Renal pelvis (tissue), 1 donor: ENCODE measurements at regions not wholly inside any gene's neighbourhood (a gene's known extent, or its start where the extent isn't known, plus 50 kb on each side); places are given as distances from the start of the nearest gene placed in this dataset.
"Not testable (repeated sequence)": the region's sequence is repeated elsewhere in the genome, so short reads cannot be mapped to it uniquely, and the experiment has no call there.

Experiments used
- DNase-seq: peaks from one replicate; pipeline ENCODE4 v3.0.0-alpha.2; 2013

DNA sequence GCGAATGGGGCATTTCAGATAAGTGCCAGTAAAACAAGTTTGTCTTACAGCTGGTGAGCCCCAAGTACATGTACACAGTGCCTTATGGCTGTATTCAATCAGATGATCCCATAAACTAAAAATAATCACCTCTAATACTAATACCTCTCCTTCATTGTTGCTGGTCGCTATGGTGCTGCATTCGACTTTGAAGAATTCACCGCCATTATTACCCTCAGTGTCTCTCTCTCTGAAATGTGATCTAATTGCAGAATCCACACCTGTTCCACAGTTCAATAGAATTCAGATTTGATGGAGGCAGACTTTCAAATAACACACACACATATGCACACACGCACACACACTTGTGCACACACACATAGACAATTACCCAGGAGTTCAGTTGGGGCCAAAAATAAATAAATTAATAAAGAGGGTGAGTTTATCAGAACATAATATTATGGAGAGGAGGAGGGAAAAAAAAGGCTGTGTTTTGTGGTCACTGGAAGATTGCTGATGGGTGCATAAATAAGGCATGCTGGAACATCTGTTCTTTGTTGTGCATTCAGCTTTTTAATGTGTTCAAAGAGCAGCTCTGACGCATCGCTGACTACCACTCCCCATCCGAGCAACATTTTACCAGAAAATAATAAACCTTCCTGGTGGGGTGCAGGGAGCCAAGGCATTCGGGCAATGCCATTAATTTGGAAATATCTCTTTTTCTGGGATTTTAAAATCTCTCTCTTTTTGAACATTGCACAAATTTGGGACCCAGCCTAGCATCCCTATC is 235.7 kb downstream of the SATB1 start:
- peak; percentile 11 for DNase-seq

DNA sequence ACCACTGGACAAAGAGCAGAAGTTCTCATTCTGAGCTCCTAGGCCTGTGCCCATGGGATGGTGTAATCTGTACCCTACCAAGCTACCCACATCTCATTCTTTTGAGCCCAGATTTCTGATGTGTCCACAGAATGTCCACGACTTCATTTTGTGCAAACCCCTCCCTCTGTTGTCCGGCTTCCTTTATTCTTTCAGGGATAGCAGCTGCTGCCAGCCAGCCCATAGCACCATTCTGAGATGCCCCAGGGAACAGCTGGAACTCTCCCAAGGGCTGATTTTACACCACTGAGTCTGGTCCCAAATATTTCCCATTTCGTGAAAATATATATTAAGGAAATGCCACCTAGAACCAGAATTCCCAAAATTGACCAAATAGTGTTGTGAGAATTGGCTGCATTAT is 236.6 kb downstream of the SATB1 start:
- DNase-seq, result no peak

DNA sequence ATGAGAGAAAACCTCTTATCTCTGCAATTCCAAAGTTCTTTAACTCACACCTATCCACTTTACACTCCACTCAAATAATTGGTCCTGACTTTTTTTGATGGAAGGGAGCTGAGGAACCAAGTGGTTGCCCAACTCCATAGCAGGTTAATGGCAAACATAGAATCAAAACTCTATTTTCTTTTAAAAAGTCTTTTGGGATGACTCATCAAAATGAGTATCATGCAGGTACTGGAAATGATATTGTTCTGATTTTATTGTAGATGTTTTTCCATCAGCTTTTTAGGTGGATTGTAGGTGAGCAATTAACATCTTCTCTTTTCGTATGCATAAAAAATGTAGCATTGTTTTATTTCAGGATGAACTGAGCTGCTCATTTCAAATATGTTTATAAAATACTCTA is 239.5 kb downstream of the SATB1 start:
- DNase-seq, result no peak

DNA sequence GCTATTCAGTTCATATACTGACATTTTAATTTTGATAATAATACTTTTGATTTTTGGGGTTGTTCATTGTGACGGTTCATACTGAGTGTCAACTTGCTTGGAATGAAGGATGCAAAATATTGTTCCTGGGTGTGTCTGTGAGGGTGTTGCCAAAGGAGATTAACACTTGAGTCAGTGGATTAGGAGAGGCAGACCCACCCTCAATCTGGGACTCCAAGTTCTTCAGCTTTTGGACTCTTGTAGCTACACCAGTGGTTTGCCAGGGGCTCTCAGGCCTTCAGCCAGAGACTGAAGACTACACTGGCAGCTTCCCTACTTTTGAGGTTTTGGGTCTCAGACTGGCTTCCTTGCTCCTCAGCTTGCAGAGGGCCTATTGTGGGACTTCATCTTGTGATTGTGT is 242.2 kb downstream of the SATB1 start:
- not testable (repeated sequence) for DNase-seq

DNA sequence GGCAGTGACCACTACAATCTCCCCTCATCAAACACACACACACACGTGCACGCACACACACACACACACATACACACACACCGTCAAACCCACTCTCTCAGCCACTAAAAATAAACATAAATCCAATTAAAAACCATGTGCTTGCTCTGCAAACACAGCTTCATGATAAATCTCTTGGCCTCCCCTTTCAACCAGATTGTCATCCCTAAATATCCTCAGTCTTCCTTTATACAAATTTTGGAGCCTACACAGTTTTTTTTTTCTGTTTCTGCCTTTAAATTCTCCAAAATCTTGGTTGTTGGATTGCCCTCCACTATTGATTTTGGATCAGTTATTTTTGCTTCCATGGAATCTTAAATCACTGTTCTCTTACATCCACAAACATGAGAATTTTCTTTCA is 245.6 kb downstream of the SATB1 start:
- DNase-seq, result no peak

DNA sequence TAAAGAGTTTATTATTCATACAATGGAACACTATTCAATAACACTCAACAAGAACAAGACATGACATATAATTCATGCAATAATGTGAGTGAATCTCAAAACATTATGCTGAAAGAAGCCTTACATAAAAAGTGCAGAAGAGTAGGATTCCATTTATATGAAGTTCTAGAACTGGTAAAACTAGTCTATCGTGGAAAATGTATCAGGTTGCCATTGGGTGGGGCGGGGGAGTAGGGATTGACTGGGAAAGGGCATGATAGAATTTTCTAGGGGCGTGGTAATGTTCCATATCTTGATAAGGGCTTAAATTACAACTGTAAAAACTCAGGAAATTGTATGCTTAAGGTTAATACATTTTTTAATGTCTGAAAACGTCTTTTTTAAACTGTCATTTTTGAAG is 247.9 kb downstream of the SATB1 start:
- no peak for DNase-seq

DNA sequence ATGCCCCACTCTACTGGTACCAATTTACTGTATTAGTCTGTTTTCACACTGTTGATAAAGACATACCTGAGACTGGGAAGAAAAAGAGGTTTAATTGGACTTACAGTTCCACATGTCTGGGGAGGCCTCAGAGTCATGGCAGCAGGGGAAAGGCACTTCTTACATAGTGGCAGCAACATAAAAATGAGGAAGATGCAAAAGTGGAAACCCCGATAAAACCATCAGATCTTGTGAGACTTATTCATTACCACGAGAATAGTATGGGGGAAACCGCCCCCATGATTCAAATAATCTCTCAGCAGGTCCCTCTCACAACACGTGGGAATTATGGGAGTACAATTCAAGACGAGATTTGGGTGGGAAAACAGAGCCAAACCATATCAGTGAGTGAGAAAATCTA is 251.2 kb downstream of the SATB1 start:
- DNase-seq, result not testable (repeated sequence)

DNA sequence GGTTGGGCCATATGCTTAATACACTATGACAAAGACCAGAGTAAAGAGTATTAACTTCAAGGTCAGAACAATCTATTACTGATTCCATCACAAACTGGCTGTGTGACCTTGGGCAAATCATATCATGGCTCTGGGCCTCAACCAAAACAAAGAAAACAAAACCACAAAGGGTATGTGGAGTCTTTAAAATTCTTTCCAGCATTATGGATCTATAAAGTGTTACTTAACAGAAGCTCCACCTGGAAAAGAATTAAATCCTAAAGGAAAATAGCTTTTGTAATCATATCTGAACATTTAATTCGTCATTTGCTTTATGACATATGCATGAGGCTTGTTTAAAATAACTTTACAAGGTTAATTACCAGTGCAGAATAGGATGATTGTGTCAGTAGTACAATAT is 265.5 kb downstream of the SATB1 start:
- no peak for DNase-seq

DNA sequence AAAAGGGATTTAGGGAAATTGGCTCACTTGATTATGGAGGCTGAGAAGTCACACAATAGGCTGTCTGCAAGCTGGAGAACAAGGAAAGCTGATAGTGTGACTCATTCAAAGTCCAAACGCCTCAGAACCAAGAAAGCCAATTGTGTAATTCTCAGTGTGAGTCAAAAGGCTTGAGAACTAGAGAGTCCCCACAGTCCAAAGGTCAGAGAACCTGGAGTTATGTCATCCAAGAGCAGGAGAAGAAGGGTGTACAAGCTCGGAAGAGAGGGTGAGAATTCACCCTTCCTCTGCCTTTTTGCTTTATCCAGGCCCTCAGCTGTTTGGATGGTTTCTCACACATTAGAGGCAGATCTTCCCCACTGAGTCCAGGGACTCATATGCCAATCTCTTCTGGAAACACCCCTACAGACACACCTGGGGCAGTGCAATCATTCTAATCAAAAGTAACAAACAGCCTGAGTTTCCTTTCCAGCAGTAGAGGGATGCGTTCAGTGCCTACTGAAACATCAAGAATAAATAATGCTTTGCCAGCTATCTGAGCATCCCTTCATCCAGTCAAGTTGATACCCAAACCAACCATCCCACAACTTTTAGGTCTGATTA is 271.5 kb downstream of the SATB1 start:
- DNase-seq, result no peak

DNA sequence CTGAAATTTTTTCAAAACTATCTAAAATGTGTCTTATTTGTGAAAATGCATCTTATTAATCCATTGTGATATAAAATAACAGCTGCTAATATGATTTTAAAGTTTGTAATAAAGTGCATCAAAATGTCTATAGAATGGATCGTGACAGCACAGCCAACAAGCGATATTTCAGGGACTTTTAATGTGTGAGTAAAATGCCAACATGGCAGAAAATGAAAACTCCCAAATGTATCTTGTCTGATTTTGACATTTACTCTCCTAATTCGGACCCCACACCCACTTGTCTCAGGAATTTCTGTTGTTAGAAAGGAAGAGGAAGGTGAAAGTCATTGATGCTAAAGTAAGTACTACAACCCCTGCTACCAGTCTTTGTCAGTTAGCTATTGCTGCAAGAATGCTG is 273.9 kb downstream of the SATB1 start:
- no peak for DNase-seq

DNA sequence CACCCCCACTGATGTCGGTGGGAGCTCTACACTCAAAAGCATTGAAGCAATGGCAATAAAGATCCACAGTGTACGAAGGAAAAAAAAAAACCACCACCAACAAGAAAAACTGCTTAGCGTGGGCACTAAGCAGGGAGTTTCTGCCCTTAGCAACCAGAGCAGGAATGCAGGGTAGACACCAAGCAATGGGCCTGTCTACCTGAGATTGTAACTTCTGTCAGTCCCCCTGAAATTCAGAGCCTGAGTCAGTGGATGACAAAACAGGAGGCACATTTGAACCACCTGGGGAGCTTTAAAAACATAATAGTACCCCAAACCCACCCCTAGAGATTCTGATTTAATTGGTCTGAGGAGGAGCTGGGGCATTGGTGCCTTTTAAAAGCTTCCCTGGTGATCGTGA is 275.2 kb downstream of the SATB1 start:
- DNase-seq, result no peak

DNA sequence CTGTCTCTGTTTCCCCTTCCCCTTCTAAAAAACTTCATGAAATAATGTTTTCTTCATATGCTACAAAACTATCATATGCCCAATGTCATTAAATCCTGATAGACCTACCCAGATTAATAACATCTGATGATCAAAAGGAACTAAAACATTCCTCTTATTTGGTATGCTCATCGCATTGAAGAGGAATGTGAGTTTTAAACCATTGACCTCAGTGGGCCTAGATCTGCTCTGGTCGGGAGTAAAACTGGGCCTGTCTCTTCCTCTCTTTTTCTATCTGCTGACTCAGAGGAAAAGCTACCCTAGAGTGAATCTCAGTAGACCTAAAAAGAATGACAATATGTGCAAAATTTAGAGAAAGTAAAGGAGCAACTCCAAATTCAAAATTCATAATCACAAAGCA is 275.8 kb downstream of the SATB1 start:
- no peak for DNase-seq

DNA sequence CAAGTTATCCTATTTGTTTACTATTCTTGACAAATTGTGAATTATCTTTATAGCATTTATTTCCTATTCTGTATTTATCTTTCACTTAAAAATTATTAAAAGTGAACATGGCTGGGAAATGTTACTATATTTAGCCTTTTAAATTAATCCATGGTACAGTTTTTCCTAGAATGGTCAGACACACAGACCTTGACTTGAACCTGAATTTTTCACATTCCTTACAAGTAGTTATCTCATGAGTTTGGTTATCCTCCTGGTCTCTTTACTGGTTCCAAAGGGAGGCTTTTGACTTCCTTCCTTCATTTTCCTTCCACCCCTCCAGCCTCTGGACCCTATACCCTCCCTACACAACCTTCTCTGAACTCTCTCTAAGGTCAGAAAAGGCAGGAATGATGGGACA is 280.6 kb downstream of the SATB1 start:
- DNase-seq, result no peak

DNA sequence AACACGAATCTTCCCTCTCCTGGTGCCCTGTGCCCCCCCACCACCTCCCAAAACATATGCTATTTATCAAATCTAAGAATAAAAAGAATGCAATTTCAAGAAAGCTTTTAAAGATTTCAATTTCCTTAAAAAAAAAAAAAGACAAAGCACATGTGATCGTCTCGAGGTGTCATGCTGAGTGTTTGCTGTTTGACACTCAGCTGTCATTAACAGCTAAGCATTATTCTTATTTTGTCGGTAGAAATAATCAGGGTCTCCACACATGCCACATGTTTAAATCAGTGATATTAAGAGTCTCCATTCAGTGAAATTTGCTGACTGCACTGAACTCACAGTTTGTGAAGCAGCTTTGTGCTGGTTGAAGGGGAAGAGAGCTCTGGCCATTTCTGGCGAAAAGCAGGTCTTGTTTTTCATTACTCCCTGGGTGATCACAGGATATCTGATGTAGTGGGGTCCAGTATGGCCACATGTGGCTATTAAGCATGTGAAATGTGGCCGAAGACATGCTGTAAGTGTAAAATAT is 281.8 kb downstream of the SATB1 start:
- DNase-seq, result no peak

DNA sequence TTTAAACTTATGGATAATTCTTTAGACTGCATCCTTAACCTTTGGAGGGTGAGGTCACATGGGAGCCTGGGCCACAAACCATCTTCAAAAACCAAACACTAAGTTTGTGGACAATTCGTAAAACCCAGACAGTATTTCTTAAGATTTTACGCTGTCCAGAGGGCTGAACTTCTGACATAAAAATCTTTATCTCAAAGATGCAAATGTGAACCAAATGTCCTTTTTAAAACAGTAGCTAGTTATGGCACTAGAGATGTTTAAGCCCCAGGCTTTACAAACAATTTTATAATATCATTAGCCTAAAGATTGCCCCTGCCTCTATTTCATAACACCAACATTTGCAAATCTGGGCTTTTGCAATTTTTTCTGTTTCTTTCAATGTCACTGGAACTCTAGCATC is 287.2 kb downstream of the SATB1 start:
- DNase-seq, result no peak

DNA sequence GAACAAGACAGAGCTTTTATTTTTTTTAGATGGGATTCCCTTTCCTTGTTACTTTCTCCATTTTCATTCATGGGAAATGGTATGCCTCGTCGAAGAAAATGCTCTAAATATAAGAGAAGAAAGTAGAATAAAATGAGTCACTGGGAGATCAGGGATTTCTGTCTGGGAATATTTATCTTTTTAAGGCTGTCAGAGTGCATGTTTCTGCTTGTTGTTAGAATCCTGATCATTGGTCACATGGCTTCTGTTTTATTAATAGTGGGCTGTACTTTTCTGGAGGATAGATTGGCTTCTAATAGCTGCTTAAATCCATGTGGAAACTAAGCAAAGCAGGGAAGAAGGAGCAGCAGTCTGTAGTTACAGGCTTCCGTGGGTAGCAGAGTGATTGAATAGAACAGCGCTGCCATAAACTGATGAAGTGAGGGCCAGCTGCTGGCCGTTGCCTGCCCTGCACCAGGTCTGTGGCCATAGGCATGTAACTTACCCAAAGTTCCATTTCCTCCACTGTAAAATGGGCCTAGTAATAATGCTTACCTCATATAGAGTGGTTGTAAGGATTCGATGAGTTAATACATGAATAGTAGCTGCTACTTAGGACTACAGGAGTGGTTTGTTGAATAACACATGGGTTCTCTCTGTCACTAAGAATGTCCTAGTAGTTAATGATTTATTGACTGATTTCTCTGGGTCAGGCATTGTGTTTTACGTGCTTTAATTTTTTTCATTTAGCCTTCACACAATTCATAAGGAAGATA is 289.9 kb downstream of the SATB1 start:
- no peak for DNase-seq

DNA sequence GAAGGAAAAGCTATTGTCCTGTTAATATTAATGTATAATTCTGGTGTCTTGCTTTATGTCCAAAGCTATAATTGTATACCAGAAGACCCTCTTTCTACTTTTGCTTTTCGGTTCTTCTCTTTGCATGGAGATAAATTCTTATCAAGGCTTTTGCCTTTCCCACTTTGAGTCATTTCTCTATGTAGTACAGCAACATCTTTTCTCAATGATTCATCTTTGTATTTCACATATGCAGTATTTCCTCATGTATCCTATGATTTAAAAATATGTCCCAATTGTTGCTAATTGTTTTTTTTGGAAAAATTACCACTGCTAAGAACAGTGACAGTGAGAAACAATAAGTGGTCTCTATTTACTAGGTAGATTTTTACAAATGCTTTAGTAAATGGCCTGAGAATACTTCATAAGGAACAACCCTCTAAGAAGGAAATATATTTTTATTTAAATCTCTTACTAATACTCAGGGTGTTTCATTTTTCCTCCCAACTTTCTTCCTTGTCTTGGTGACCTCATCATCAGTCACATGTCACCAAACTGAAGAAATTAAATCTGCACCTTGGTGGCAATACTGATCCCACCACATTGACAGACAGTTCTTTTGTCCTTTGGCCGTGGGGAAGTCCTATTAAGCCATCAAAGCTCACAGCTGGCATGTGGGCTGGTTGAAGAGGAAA is 290.6 kb downstream of the SATB1 start:
- DNase-seq, result no peak

DNA sequence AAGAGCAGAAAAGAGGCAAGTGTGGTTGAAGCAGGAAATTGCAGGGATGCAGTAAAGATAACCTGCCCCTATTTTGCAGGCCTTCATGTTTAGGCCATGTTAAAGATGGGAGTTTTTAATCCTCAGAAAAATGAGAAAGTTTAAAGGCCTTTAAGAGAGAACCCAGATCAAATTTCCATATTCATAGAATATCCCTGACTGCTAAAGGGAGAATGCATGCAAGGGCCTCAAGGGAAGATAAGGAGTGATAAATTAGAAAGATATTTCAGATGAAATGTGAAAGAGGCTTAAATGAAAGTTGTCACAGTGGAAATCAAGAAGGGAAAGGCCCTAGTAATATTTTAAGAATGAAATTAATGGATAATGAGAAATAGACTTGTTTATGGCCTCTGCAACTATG is 292.1 kb downstream of the SATB1 start:
- DNase-seq, result no peak

DNA sequence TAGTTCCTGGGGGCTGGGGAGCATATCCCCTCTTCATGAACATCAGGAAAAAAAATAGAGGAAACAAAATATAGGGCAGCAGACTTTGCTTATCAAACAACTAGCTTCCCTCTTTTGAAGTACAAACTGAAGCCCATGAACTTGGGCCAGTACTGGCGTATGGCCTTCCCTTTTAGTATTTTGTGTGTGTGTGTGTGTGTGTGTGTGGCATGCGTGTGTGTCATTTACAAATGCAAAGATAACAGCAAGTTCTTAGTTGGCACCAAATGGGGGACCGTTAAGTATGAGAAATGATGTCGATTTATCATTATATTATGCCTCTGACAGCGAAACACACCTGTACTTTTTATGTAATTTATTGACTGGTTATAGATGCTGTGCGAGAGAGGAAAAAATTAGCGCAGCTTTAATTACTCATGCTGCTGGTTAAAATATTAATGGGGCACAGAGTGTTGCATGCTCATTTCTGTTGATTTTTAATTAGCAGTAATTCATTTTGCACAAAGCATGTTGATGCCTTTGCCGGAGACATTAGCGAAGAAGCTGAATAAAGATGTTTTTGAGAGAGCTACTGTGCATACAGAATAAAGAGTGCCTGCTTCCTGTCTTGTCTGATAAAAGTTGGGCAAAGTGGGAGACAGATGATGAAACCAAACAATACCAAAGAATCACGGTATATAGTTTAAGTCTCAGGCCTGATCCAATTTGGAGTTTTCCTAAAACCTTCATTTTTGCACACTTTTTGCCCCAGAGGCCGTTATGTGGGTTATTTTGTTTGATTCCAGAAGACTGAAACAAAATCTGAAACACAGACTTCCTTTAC is 297.1 kb downstream of the SATB1 start:
- DNase-seq, result no peak

DNA sequence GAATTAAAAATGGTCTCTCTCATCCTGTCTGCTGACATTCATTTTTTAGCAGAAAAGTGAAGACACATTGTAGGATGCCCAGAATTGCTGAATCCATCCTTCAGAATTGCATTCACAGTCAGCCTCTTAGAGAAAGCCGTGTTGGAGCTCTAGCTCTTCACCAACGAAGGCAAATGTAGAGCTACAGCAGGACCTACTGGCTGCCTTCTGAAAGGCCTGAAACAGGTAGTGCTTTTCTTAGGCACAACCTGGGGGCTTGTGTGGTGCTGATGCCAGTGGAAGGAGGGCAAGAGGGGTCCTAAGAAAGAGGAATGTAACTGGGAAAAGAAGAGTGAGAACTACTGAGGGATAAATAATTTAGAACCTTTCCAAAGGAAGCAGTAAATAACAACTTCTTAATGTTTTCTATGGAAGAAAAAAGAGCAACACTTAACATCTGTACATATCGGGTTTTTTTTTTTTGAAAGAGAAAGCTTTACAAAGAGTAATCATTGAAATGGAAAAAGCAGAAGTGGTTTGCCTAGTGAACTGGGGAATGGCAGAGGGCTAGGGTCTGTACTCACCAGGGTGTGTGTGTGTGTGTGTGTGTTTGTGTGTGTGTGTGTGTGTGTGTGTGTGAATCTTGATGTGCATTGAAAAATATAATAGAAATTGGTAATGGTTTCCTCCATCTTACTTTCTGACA is 297.8 kb downstream of the SATB1 start:
- DNase-seq, result no peak

DNA sequence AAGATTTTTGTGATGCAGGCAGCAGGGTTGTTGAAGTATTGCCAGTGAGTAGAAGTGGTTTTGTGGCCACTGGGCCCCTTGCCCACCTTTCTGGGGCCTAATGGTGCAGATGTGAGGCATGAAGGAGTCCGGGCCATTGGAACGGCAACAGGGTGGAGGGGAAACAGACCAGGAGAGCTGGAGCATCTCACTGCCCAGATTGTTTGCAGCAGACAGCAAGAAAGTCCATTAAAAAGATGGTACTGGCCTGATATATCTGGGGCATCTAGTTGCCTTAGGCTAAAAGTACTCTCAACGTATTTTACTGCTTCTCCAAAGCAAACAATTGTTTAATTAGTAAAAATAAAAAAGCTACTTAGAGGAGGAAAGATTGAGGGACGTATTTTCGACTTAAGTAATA is 298.4 kb downstream of the SATB1 start:
- no peak for DNase-seq
